Kidney epithelial cell (primary cell): ENCODE measurements at regions not wholly inside any gene's neighbourhood (a gene's known extent, or its start where the extent isn't known, plus 50 kb on each side); places are given as distances from the start of the nearest gene placed in this dataset.
"Not testable (repeated sequence)": the region's sequence is repeated elsewhere in the genome, so short reads cannot be mapped to it uniquely, and the experiment has no call there.

ENCODE experiments used
- DNase-seq: peaks from one replicate; pipeline ENCODE4 v3.0.0-alpha.2; 2010; ENCODE audit warnings: low read depth
- H3K27me3 ChIP-seq: 2 replicates; pipeline ENCODE4 v1.6.0; 2011; ENCODE audit warnings: low read length; ENCODE audit not compliant: control insufficient read depth, insufficient read depth
- H3K36me3 ChIP-seq: 2 replicates; pipeline ENCODE4 v1.5.1; 2011; ENCODE audit warnings: low read length; ENCODE audit not compliant: control insufficient read depth, insufficient read depth
- H3K4me3 ChIP-seq: 2 replicates; pipeline ENCODE4 v1.5.1; 2011; ENCODE audit warnings: low read depth, mild to moderate bottlenecking, control low read depth, low read length
- TF ChIP-seq, protein P1 (sequence below): IDR thresholded peaks from 2 replicates; pipeline ENCODE4 v1.5.1; 2011; ENCODE audit warnings: mild to moderate bottlenecking, moderate library complexity, low read length, control low read depth, inconsistent platforms; ENCODE audit not compliant: insufficient read depth, poor library complexity, severe bottlenecking

DNA sequence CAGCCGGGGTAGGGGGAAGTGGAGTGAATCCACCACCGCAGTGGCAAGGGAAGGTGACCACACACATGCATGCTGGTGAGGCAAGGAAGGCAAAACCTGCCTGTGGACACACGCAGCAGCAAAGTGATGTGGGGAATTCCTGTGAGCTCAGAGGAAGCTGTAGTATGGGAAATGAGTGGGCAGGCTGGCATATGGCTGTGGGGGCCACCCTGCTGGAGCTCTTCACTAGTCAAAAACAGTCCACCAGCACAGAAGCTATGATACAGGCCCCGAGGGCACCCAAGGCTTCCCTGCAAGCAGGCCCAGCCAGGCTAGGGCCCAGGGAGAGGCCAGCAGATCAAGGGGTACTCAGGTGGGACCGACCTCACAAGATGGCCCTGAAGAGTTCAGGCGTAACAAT, 239.1 kb downstream of the CHM start:
- no peak overlapping the region for H3K4me3 ChIP-seq
- H3K36me3 ChIP-seq = no peaks in the 10 kb centered on the region
- TF ChIP-seq, protein P1, sequence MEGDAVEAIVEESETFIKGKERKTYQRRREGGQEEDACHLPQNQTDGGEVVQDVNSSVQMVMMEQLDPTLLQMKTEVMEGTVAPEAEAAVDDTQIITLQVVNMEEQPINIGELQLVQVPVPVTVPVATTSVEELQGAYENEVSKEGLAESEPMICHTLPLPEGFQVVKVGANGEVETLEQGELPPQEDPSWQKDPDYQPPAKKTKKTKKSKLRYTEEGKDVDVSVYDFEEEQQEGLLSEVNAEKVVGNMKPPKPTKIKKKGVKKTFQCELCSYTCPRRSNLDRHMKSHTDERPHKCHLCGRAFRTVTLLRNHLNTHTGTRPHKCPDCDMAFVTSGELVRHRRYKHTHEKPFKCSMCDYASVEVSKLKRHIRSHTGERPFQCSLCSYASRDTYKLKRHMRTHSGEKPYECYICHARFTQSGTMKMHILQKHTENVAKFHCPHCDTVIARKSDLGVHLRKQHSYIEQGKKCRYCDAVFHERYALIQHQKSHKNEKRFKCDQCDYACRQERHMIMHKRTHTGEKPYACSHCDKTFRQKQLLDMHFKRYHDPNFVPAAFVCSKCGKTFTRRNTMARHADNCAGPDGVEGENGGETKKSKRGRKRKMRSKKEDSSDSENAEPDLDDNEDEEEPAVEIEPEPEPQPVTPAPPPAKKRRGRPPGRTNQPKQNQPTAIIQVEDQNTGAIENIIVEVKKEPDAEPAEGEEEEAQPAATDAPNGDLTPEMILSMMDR = no peak
- DNase-seq = no peak
- H3K27me3 ChIP-seq = no peaks in the 10 kb centered on the region

DNA sequence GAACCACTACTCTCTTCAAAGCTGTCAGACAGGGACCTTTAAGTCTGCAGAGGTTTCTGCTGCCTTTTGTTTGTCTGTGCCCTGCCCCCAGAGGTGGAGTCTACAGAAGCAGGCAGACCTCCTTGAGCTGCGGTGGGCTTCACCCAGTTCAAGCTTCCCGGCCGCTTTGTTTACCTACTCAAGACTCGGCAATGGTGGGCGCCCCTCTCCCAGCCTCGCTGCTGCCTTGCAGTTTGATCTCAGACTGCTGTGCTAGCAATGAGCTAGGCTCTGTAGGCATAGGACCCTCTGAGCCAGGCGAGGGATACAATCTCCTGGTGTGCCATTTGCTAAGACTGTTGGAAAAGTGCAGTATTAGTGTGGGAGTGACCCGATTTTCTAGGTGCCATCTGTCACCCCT, 275.0 kb downstream of the CHM start:
- DNase-seq, H3K36me3 ChIP-seq, H3K4me3 ChIP-seq, H3K27me3 ChIP-seq: not testable (repeated sequence)

DNA sequence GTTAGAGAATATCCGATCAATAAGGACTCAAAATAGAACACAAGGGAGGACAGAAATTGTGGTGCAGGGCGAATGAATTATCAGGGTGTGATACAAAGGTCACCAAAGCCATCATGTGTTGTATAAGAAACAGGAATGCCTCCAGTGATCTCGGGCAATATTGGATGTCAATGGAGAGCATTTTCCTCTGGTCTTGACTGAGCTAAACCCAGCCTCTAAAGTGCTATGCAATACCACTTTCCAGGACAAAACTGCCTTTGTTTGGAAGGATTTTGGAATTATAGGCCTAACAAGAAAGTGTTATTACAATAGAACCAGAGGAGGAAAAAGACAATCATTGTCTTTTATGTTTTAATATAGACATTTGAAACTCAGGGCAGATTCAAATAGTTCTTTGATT, 281.7 kb downstream of the CHM start:
- H3K27me3 ChIP-seq = no peaks in the 10 kb centered on the region
- no peaks in the 10 kb centered on the region for H3K36me3 ChIP-seq
- DNase-seq = no peak
- TF ChIP-seq, protein P1 = no peak
- H3K4me3 ChIP-seq = no peak overlapping the region

DNA sequence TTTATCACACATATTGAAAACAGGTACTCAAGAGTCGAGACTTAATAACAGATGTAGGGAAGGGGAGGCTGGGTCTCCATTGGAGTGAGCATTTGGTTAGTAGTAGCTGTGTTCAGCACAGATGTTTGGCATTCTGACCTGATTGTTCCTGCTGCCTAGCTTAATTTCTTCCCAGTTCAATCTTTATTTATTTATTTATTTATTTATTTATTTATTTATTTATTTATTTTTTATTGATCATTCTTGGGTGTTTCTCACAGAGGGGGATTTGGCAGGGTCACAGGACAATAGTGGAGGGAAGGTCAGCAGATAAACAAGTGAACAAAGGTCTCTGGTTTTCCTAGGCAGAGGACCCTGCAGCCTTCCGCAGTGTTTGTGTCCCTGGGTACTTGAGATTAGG, 324.3 kb downstream of the CHM start:
- not testable (repeated sequence) for DNase-seq, H3K4me3 ChIP-seq, H3K36me3 ChIP-seq, H3K27me3 ChIP-seq

DNA sequence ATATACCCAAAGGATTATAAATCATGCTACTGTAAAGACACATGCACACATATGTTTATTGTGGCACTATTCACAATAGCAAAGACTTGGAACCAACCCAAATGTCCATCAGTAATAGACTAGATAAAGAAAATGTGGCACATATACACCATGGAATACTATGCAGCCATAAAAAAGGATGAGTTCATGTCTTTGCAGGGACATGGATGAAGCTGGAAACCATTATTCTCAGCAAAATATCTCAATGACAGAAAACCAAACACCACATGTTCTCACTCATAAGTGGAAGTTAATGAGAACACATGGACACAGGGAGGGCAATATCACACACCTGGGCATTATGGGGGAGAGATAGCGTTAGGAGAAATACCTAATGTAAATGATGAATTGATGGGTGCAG, 323.8 kb upstream of the POF1B start:
- H3K36me3 ChIP-seq, H3K4me3 ChIP-seq, DNase-seq, H3K27me3 ChIP-seq: not testable (repeated sequence)

DNA sequence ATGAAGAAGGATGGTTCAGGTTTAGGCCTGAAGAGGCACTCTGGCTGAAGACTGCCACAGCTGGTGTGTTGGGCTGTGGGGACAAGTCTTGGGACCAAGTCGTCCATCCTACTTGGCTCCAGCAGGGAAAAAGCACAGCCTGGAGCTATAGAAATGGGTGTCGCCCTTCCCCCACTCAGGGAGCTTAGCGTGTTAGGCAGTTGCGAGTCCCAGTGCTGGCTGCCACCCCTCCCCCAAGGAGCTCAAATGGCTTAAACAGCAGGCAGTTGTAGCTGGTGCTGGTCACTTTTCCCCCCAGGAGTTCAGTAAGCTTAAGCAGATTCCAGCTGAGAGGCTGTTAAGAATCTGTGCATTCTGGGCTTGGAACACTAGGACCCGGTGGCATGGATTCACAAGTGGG, 319.5 kb upstream of the POF1B start:
- no peak overlapping the region for H3K4me3 ChIP-seq
- H3K36me3 ChIP-seq = no peaks in the 10 kb centered on the region
- DNase-seq = no peak
- TF ChIP-seq, protein P1 = no peak
- H3K27me3 ChIP-seq = no peaks in the 10 kb centered on the region

DNA sequence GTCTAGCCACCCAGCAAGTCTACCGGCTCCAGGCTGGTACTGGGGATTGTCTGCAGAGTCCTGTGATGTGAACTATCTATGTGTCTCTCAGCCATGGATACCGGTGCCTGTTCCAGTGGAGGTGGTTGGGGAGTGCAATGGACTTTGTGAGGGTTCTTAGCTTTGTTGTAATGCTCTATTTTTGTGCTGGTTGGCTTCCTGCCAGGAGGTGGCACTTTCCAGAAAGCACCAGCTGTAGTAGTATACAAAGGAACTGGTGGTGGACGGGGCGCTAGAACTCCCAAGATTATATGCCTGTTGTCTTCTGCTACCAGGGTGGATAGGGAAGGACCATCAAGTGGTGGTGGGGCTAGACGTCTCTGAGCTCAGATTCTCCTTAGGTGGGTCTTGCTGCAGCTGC, 306.4 kb upstream of the POF1B start:
- no peak overlapping the region for H3K4me3 ChIP-seq
- TF ChIP-seq, protein P1 = no peak
- H3K27me3 ChIP-seq = no peaks in the 10 kb centered on the region
- no peaks in the 10 kb centered on the region for H3K36me3 ChIP-seq
- no peak for DNase-seq

DNA sequence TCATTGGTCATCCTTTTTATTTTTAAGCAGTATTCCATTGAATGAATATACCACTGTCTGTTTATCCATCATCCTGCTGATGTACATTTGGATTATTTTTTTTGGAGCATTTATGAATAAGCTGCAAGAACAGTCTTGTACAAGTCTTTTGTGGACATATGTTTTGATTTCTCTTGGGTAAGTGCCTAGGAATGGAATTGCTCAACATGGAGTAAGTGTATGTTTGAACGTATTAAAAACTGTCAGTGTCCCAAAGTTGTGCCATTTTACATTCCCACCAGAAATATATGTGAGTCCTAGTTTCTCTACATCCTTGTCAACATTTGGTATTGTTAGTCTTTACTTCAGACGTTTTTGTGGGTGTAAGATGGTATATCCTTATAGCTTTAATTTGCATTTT, 287.0 kb upstream of the POF1B start:
- Histone ChIP-seq H3K27me3 (no peaks in the 10 kb centered on the region), H3K36me3 (no peaks in the 10 kb centered on the region), H3K4me3 (no peak overlapping the region)
- TF ChIP-seq, protein P1 = no peak
- no peak for DNase-seq

DNA sequence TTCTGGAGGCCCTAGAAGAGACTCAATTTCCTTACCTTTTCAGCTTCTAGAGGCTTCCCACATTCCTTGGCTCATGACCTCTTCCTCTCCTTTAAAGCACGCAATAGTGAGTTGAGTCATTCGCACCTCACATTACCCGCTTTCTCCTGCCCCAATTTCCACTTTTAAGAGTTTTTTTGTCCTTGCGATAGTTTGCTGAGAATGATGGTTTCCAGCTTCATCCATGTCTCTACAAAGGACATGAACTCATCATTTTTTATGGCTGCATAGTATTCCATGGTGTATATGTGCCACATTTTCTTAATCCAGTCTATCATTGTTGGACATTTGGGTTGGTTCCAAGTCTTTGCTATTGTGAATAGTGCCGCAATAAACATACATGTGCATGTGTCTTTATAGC, 284.5 kb upstream of the POF1B start:
- not testable (repeated sequence) for H3K36me3 ChIP-seq, DNase-seq, H3K27me3 ChIP-seq, H3K4me3 ChIP-seq
